GM12891 (cell line): ENCODE measurements at regions not wholly inside any gene's neighbourhood (a gene's known extent, or its start where the extent isn't known, plus 50 kb on each side); places are given as distances from the start of the nearest gene placed in this dataset.

Experiments
- DNase-seq: peaks from one replicate; pipeline ENCODE4 v3.0.0; 2011; ENCODE audit warnings: low spot score; ENCODE audit not compliant: insufficient read length
- FAIRE-seq: peaks from 2 replicates; lab custom pipeline; 2011; peaks lifted over from hg19 to GRCh38; lab: Jason Lieb, UNC
- PAX5 ChIP-seq: IDR thresholded peaks from 2 replicates; pipeline ENCODE4 v1.6.1; 2011; ENCODE audit warnings: low read length, moderate library complexity, mild to moderate bottlenecking; ENCODE audit not compliant: insufficient read depth, severe bottlenecking
- POLR2A ChIP-seq: IDR thresholded peaks from 2 replicates; pipeline ENCODE4 v1.6.1; 2011; ENCODE audit warnings: low read depth, low read length, control low read depth
- POLR2AphosphoS5 ChIP-seq: IDR thresholded peaks from 2 replicates; pipeline ENCODE4 v1.6.1; 2011; ENCODE audit warnings: low read depth, low read length, control low read depth
- POU2F2 ChIP-seq: IDR thresholded peaks from 2 replicates; pipeline ENCODE4 v1.6.1; 2011; ENCODE audit warnings: low read depth, mild to moderate bottlenecking, control low read depth, low read length, moderate library complexity
- SPI1 ChIP-seq: IDR thresholded peaks from 2 replicates; pipeline ENCODE4 v1.6.1; 2011; ENCODE audit warnings: low read depth, low read length, control low read depth
- TAF1 ChIP-seq: IDR thresholded peaks from 2 replicates; pipeline ENCODE4 v1.6.1; 2011; ENCODE audit warnings: low read depth, low read length, control low read depth

- TF ChIP-seq POU2F2 = no peak
- no peak for TF ChIP-seq POLR2AphosphoS5
- TF ChIP-seq POLR2A = no peak
- TF ChIP-seq TAF1 = no peak
- TF ChIP-seq PAX5 = no peak
- no peak for TF ChIP-seq SPI1
- DNase-seq = no peak
- no peak for FAIRE-seq
Measured at GRCh38 chr9:79924836-79925235, 353.1 kb downstream of the TLE4 start.

- no peak for TF ChIP-seq POLR2AphosphoS5
- DNase-seq (no peak), FAIRE-seq (no peak)
Measured at GRCh38 chr9:79917421-79917820, 345.7 kb downstream of the TLE4 start.

- DNase-seq (no peak), FAIRE-seq (no peak)
- no peak for TF ChIP-seq SPI1
Measured at GRCh38 chr9:79913867-79914266, 342.1 kb downstream of the TLE4 start.

GRCh38 chr9:79912318-79913070 lies 340.7 kb downstream of the TLE4 start:
- no peak for DNase-seq
- TF ChIP-seq POLR2AphosphoS5 = no peak
- TF ChIP-seq TAF1 = no peak
- TF ChIP-seq PAX5 = no peak
- TF ChIP-seq SPI1 = no peak
- no peak for TF ChIP-seq POU2F2
- no peak for TF ChIP-seq POLR2A
- no peak for FAIRE-seq

- no peak for TF ChIP-seq POU2F2
- no peak for TF ChIP-seq POLR2AphosphoS5
- TF ChIP-seq POLR2A = no peak
- no peak for TF ChIP-seq TAF1
- TF ChIP-seq PAX5 = no peak
- TF ChIP-seq SPI1 = no peak
- FAIRE-seq (no peak), DNase-seq (no peak)
Measured at GRCh38 chr9:79911724-79912123, 340.0 kb downstream of the TLE4 start.

- DNase-seq (no peak), FAIRE-seq (no peak)
- TF ChIP-seq POU2F2 (no peak), PAX5 (no peak), POLR2A (no peak), SPI1 (no peak), POLR2AphosphoS5 (no peak), TAF1 (no peak)
Measured at GRCh38 chr9:79902825-79903600, 331.2 kb downstream of the TLE4 start.

GRCh38 chr9:79900754-79901153 lies 329.0 kb downstream of the TLE4 start:
- FAIRE-seq (no peak), DNase-seq (no peak)
- no peak for TF ChIP-seq PAX5
- no peak for TF ChIP-seq SPI1
- no peak for TF ChIP-seq POU2F2

- FAIRE-seq (no peak), DNase-seq (no peak)
- TF ChIP-seq POLR2A (no peak), POU2F2 (no peak), POLR2AphosphoS5 (no peak), PAX5 (no peak), SPI1 (no peak), TAF1 (no peak)
Measured at GRCh38 chr9:79896390-79896980, 324.7 kb downstream of the TLE4 start.

GRCh38 chr9:79895232-79895631 lies 323.5 kb downstream of the TLE4 start:
- TF ChIP-seq POLR2A (no peak), PAX5 (no peak), TAF1 (no peak), POU2F2 (no peak), POLR2AphosphoS5 (no peak), SPI1 (no peak)
- FAIRE-seq = no peak

GRCh38 chr9:79889369-79889768 lies 317.6 kb downstream of the TLE4 start:
- no peak for TF ChIP-seq POU2F2
- FAIRE-seq (no peak), DNase-seq (no peak)

More at GRCh38 chr9:79895232-79895631, 323.5 kb downstream of the TLE4 start:
- DNase-seq = no peak
